DMS153 treated with DMSO at 0.1 percent for 48 hours (cell line): ENCODE measurements at regions not wholly inside any gene's neighbourhood (a gene's known extent, or its start where the extent isn't known, plus 50 kb on each side); places are given as distances from the start of the nearest gene placed in this dataset.

Experiments used
- DNase-seq: peaks from one replicate; lab custom pipeline; 2025; ENCODE audit not compliant: unreplicated experiment; lab: John Stamatoyannopoulos, UW

DNA sequence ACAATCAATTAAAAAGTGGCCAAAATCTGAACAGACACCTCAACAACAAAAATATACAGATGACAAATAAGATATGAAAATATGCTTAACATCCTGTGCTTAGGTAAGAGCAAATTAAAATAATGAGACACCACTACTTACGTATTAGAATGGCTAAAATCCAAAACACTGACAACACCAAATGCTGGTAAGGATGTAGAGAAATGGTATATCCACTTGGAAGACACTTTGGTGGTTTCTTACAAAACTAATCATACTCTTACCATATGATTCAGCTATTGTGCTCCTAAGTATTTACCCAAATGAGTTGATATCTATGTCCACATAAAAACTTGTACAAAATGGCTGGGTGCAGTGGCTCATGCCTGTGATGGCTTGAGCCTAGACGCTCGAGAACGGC, 51.7 kb upstream of the ZNF599 start:
- DNase-seq: no peak
